NCI-H2227 treated with DMSO at 0.1 percent for 48 hours (cell line): ENCODE measurements at regions not wholly inside any gene's neighbourhood (a gene's known extent, or its start where the extent isn't known, plus 50 kb on each side); places are given as distances from the start of the nearest gene placed in this dataset.

ENCODE experiments used
- DNase-seq: peaks from one replicate; lab custom pipeline; 2025; lab: John Stamatoyannopoulos, UW

DNA sequence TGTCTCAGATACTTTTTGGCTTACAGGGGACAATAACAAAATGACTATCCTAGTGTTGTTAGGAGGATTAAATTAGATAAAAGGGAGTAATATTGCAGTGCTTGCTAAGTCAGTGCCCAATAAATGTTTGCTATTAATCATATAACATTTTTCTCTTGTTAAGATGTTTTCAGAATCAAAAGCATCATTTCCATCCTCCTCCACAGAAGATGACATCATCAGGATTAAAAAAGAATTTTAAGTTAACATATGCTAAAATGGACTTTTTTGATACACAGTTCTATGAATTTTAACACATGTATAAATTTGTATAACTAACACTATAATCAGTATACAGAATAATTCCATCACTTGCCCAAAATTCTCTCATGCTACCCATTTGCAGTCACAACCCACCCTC lies 492.6 kb downstream of the GRIN2A start:
- no peak for DNase-seq

DNA sequence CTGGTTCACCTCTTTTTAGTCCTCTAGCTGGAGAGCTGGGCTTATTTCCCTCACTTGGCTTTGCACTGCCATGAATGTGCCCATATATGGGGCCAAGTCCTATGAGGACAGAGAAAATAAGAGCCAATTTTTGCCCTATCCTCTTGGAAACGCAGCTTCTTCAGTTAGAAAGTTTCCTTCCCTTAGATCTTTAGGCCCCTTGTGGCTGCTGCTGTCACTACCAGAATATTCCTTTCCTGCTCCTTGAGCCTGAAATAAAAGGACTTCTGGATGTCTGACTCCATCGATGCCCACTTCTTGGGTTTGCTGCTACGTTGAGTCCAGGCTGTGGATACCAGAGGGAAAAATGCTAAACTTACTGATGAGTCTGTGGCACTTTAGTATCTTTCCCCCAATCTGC lies 487.1 kb downstream of the GRIN2A start:
- no peak for DNase-seq
